SK-MEL-5 (cell line): ENCODE measurements at regions not wholly inside any gene's neighbourhood (a gene's known extent, or its start where the extent isn't known, plus 50 kb on each side); places are given as distances from the start of the nearest gene placed in this dataset.

Experiments used
- DNase-seq: peaks from one replicate; pipeline ENCODE4 v3.0.0-alpha.2; 2016; ENCODE audit warnings: low read depth, low spot score
- in situ Hi-C: cut with HindIII; loops from 2 replicates; pipeline ENCODE4 v1.10.0; 2016; ENCODE audit warnings: low sequenced_read_pairs, high pct_unique_total_duplicates, low pct_unique_long_range_greater_than_20kb

DNA sequence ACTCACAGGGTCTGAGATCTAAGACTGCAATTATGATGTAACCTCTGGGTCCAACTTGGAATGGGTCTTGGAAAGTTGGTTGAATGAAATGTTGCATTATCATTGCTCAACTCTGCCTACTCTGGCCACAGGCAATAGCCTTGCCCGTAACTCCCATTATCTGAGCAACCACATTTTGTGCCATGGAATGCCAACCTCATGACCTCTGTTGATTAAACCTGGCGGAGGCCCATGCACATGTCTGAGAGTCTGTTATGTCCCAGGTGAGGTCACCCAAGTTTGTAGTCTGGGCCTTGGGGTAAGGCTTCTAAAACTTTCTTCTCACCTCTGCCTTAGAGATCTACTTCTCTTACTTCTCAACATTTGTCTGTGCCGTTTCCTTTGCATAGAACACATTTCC, 140.9 kb downstream of the TBX5 start:
- in situ Hi-C loops: no loop called here
- no peak for DNase-seq

DNA sequence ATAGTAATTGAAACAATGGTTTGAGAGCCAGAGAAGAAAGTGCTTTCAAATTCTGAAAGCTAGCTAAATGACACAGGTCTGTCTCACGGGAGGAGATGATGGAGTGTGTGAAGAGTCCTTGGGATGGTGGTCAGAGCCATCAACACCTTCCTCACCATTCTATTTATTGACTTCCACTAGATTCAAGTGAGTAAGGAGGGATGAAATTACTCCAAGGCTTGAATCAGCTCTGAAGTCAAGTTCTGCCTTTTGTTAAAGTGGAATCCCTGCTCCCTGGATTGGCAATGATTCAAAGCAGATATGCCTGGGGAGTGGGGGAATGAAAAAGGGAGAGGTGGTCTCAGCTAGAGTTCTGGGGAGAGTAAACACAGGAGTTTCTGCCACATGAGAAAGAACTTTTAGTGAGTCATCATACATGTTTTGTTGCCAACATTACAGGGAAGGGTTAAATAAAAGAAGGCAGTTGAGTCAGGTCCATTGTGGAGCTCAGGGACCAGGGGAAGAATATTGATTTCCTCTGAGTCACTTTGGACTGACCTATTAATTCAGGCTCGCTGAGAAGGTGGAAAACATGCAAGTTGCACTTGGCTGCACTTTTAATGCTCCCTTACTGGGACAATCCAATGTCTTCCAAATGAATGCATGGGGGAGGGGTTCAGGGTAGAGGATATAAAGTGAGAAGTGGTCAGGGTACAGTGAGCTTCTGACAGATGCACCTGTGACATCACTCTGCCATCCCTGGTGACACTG, 142.7 kb downstream of the TBX5 start:
- in situ Hi-C loops: no loop called here
- no peak for DNase-seq

GRCh38 chr12:114257687-114258086, 148.3 kb downstream of the TBX5 start:
- no peak for DNase-seq
- in situ Hi-C loops: no loop called here

- no peak for DNase-seq
- in situ Hi-C loops: no loop called here
These were observed 150.9 kb downstream of the TBX5 start for GRCh38 chr12:114254998-114255397.

DNA sequence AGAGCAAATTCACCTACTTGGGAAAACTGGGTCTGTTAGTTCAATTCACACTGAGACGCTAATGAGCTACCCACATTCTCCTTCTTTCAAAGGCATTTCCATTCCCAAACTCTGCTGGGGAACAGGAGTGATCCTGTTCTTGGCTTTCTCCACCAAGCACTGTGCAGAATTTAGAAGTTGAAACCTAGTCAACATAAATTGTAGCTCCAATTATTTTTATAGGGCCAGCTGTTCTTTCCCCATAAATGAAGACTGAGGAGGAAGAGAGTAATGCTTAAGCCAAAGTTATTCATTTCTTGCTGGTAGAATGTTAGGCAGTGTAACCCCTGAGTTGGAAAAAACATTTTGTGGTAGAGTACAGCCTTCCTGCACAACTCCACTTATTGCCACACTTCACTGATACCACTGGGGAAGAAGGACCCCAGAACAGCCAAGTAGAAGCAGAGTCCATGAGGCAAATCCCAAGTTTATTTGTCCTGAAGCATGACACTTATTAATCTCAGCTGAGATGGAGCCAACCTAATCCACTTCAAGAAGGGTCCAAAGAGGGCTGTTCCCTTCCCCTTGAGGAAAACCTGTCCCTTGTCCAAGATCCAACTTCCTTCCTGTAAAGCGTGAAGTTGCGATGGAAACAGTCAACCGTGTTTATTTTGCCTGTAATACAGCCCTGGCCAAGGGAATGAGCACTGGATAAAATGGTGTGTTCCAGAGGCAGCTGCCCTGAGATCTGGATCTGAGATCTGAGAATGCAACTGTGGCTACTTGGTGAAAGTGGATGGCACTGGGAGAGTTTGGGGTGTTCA, 151.8 kb downstream of the TBX5 start:
- in situ Hi-C loops: no loop called here
- no peak for DNase-seq

DNA sequence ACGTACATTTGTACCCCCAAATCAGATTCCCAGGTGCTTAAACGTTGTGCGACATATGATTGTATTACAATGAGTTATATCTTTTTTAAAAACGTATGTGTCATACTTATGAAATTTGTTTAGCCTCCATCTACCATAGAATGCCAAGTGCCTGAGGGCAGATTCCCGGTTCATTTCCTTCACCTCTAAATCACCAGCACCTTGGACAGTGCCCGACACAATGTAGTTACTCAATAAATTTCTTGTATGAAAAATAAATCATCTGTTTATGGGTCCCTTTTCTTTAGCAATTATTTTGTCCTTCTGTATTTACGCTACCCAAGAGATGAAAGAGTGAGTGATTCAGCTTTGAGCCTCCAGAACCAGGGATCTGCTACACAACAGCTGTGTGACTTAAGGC, 157.4 kb downstream of the TBX5 start:
- DNase-seq: no peak
- in situ Hi-C loops: no loop called here

GRCh38 chr12:114245555-114245954, 160.4 kb downstream of the TBX5 start:
- in situ Hi-C loops: no loop called here
- no peak for DNase-seq

DNA sequence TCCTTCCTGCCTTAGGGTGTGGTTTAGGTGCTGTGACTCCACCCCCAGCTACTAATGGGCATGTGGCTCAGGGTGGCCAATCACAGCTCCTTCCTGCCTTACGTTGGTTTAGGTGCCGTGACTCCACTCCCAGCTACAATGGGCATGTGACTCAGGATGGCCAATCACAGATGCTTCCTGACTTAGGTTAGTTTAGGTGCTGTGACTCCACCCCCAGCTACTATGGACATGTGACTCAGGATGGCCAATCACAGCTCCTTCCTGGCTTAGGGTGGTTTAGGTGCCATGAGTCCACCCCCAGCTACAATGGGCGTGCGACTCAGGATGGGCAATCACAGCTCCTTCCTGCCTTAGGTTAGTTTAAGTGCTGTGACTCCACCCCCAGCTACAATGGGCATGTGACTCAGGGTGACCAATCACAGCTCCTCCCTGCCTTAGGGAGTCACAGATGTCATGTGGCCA, 163.9 kb downstream of the TBX5 start:
- peak; percentile 58 for DNase-seq
- in situ Hi-C loops: no loop called here

DNA sequence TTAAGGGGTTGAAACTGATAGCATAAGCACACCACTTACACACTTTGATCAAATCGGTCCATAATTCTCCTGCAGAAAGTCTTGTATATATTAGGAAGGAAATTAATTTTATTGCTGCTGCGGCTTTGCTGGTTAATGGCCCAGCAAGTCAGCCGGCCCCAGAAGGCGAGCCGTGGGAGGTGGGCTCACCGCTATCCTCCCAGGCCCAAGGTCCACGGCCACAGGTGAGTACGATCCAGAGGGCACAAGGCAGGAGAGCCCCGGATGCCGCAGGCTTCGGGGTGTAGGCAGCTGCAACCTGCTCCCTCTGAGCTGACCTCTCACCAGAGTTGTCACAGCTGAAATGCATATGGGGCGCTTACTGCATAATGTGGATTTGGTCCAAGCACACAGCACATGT, 165.7 kb downstream of the TBX5 start:
- in situ Hi-C loops: no loop called here
- DNase-seq: no peak

- no peak for DNase-seq
- in situ Hi-C loops: no loop called here
These were observed 167.1 kb downstream of the TBX5 start for GRCh38 chr12:114238808-114239207.

- in situ Hi-C loops: no loop called here
These were observed 168.7 kb downstream of the TBX5 start for GRCh38 chr12:114237230-114237629.

DNA sequence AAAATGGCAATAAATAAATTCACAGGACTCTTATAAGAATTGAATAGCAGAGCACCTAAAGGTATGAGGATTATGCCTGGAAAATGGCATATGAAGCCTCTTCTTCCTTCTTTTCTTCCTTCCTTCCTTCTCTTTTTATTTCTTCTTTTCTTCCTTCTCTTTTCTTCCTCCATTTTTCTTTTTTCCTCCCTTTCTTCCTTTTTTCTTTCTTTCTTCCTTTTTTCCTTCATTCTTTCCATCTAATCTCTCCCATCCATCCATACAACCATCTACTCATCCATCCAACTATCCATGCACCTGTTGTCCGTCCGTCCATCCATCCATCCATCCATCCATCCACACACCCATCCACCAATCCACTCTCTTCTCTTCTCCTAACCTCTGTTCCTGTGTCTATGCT, 173.8 kb downstream of the TBX5 start:
- no peak for DNase-seq
- in situ Hi-C loops: no loop called here

More at GRCh38 chr12:114237230-114237629, 168.7 kb downstream of the TBX5 start:
- DNase-seq: no peak

DNA sequence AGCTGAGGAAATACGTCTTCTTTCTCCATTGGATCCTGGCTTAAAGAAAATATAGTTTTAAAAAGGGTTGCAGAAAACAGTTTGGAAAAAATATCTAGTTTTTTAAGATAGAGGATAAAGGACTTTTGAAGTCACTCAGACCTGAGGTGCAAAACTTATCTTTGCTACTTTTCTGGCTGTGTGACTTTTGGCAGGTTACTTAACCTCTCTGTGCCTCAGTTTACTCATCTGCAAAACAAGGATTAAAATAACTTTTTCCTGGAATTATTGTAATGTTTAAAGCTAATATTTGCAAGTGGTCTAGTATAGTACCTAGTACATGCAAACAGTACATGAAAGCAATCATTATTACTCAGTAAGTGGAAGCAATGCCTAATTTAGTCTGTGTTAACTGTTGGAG, 176.8 kb downstream of the TBX5 start:
- DNase-seq: no peak
- in situ Hi-C loops: no loop called here

GRCh38 chr12:114226241-114226928, 179.6 kb downstream of the TBX5 start:
- in situ Hi-C loops: no loop called here

GRCh38 chr12:114221957-114222630, 183.8 kb downstream of the TBX5 start:
- in situ Hi-C loops: no loop called here
- DNase-seq: no peak

More at GRCh38 chr12:114226241-114226928, 179.6 kb downstream of the TBX5 start:
- no peak for DNase-seq

DNA sequence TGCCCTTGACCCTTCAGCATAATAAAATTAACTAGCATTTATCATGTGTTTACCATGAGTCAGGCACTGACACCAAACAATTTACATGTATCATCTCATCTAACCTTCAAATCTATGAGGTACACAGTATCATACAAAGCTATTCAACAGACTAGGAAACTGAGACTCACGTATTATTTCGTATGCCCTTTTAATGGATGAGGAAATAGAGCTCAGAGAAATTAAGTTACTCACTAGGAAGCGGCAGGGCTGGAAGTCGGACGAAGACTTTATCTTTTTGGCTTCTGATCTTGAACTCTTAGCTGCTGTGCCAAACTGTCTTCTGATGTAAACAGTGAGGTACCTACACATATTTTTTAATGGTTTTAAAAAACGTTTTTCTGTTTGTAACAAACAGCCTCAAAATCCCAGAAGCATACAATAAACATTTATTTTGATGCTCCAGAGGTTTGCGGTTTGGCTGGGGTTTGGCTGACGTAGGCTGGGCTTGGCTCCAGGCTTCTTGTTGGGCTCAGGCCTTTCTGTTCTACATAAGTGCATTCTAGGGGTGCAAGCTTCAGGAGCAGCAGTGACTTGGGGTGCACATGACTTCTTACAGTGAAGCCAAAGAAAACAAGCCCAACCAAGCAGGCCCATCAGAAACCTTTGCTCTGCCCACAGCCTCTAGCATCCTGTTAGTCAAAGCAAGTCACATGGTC, 184.7 kb downstream of the TBX5 start:
- peak; percentile 13 for DNase-seq
- in situ Hi-C loops: no loop called here

DNA sequence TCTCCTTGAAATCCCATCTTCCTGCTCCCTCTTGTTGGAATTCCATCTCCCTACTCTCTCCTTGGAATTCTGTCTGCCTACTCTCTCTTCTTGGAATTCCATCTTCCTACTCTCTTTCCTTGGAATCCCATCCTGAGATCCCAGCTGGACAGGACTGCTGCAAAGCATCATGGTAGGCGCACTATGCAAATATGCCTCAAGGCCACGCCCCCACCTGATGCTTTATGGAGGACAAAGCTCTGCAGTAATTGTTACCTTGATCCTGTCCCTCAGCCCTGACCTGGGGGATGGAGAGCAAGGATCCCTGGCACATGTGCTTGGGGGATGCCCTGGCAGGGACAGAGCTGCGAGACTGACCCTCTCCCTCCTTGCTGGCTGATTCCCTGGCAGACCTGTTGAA, 185.6 kb downstream of the TBX5 start:
- in situ Hi-C loops: no loop called here

More for the DNA sequence above, 185.6 kb downstream of the TBX5 start:
- DNase-seq: no peak
